HEK293T (cell line): ENCODE measurements at regions not wholly inside any gene's neighbourhood (a gene's known extent, or its start where the extent isn't known, plus 50 kb on each side); places are given as distances from the start of the nearest gene placed in this dataset.

Experiments
- ELF4 ChIP-seq: fragments of 450-650 bp; IDR thresholded peaks from 2 replicates; pipeline ENCODE4 v1.6.1; 2017; ENCODE audit warnings: antibody characterized with exemption
- FOXK2 ChIP-seq: fragments of 450-650 bp; IDR thresholded peaks from 2 replicates; pipeline ENCODE4 v1.6.1; 2016; ENCODE audit warnings: mild to moderate bottlenecking
- TARDBP ChIP-seq: fragments of 450-650 bp; IDR thresholded peaks from 2 replicates; pipeline ENCODE4 v1.6.1; 2016
- ZNF384 ChIP-seq: fragments of 450-650 bp; IDR thresholded peaks from 2 replicates; pipeline ENCODE4 v1.6.1; 2016

GRCh38 chr6:2414885-2415547 lies 169.6 kb upstream of the GMDS start:
- TF ChIP-seq TARDBP (no peak), ZNF384 (no peak), FOXK2 (no peak), ELF4 (no peak)
